ENCODE measurements at regions not wholly inside any gene's neighbourhood (a gene's known extent, or its start where the extent isn't known, plus 50 kb on each side); places are given as distances from the start of the nearest gene placed in this dataset.

GRCh38 chr20:19013907-19014306 is 198.5 kb upstream of the SLC24A3 start:
- Histone ChIP-seq H3K9ac (no peak overlapping the region), H3F3A (replicated peaks; ENCODE audit: insufficient read depth) (no peaks in the 10 kb centered on the region), H3K36me3 (replicated peaks in 1 of 2; ENCODE audit: control insufficient read depth in 1 of 2, insufficient read depth in 2 of 2, low read length in 1 of 2) (no peaks in the 10 kb centered on the region), H3K27me3 (ENCODE audit: insufficient read depth) (no peaks in the 10 kb centered on the region; the same call in 1 of the 2 replicates), H3K4me3 (ENCODE audit: low read depth in 2 of 2, low read length in 1 of 2) (no peak overlapping the region), H2AFZ (ENCODE audit: low read depth) (no peak overlapping the region), H3K27ac (ENCODE audit: low read depth in 2 of 2, low read length in 1 of 2) (no peak overlapping the region), H3K9me2 (no peaks in the 10 kb centered on the region), H3K79me2 (ENCODE audit: insufficient read depth) (no peaks in the 10 kb centered on the region), H3K9me3 (no peaks in the 10 kb centered on the region), H3K4me2 (no peak overlapping the region), H4K20me1 (ENCODE audit: insufficient read depth) (no peaks in the 10 kb centered on the region), H3K4me1 (ENCODE audit: control insufficient read depth in 1 of 2, insufficient read depth in 2 of 2, low read depth in 1 of 2, low read length in 1 of 2) (no peaks in the 10 kb centered on the region)
- 3% methylated on average over 2 of the region's 2 CpGs for WGBS (ENCODE audit: low lambda C conversion rate)
- no peak for DNase-seq
- ChIA-PET POLR2A (no interaction called here), CTCF (no interaction called here)
- TF ChIP-seq JUND (IDR thresholded peaks at IDR 0.05): no peak
- TF ChIP-seq CHD2 (IDR thresholded peaks at IDR 0.05; ENCODE audit: low read length, partially characterized antibody): no peak
- no peak for TF ChIP-seq YY1 (IDR thresholded peaks at IDR 0.05; ENCODE audit: low read depth)
- TF ChIP-seq, protein P1, sequence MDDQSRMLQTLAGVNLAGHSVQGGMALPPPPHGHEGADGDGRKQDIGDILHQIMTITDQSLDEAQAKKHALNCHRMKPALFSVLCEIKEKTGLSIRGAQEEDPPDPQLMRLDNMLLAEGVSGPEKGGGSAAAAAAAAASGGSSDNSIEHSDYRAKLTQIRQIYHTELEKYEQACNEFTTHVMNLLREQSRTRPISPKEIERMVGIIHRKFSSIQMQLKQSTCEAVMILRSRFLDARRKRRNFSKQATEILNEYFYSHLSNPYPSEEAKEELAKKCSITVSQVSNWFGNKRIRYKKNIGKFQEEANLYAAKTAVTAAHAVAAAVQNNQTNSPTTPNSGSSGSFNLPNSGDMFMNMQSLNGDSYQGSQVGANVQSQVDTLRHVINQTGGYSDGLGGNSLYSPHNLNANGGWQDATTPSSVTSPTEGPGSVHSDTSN (IDR thresholded peaks at IDR 0.05): no peak
- TF ChIP-seq RCOR1 (IDR thresholded peaks at IDR 0.05; ENCODE audit: low read length): no peak
- TF ChIP-seq GATA2 (CRISPR knock-in tag; IDR thresholded peaks at IDR 0.05): no peak
- no peak for TF ChIP-seq RAD21 (IDR thresholded peaks at IDR 0.05; ENCODE audit: low read length)
- TF ChIP-seq RXRA (IDR thresholded peaks at IDR 0.05; ENCODE audit: borderline replicate concordance, low read depth): no peak
- no peak for TF ChIP-seq SMC3 (IDR thresholded peaks at IDR 0.05; ENCODE audit: low read depth, low read length)
- TF ChIP-seq MEF2A (IDR thresholded peaks at IDR 0.05; ENCODE audit: borderline replicate concordance, low read depth): no peak
- TF ChIP-seq EP300 (IDR thresholded peaks at IDR 0.05; ENCODE audit: borderline replicate concordance in 1 of 2, low read depth in 1 of 2, low read length in 1 of 2): no peak
- no peak for TF ChIP-seq FOXM1 (IDR thresholded peaks at IDR 0.05; ENCODE audit: low read depth)
- no peak for TF ChIP-seq POLR2AphosphoS5 (IDR thresholded peaks at IDR 0.05; ENCODE audit: low read depth, low read length)
- TF ChIP-seq GABPA (IDR thresholded peaks at IDR 0.05; ENCODE audit: low read depth): no peak
- TF ChIP-seq NFIC (IDR thresholded peaks at IDR 0.05; ENCODE audit: borderline replicate concordance): no peak
- no peak for TF ChIP-seq IRF3 (IDR thresholded peaks at IDR 0.05; ENCODE audit: low read depth, low read length)
- no peak for TF ChIP-seq NRF1 (IDR thresholded peaks at IDR 0.05; ENCODE audit: low read depth, low read length)

DNA sequence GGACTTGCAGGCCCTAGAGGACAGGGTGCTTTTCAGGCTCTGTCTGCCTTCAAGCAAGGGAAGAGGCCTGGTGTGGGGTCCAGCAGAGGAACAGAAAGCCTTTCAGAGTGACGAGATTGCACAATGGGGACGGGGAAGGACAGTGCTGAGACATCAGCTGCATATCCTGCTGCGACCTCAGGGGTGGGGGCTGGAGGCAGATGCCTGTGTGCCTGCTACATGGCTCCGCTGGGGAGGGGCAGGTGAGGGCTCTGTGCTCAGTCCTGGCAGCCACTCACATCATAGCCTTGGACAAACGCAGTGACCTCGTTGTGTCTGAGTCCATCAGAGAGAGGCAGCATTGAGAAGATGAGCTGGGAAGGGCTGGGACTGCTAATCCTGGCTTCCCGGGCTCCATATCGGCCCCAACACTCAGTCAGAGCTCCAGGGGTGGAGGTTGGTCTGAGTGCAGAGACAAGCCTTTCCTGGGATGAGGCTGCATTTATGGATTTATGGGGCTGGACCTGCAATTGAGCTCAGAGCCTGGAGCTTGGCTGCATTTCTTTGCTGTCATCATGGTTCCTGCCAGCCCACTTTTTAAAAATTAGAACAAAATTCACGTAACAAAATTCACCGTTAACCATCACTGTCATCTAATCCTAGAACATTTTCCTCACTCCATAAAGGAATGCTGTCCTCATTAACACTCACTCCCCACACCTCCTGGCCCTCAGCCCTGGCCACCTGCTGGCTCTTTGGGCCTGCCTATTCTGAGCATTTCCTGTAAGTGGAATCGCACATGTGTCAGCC is 196.9 kb upstream of the SLC24A3 start:
- WGBS (ENCODE audit: low lambda C conversion rate): 15% methylated on average over 9 of the region's 11 CpGs
- no peaks in the 10 kb centered on the region for H3F3A ChIP-seq (replicated peaks; ENCODE audit: insufficient read depth)
- H3K4me1 ChIP-seq (ENCODE audit: control insufficient read depth in 1 of 2, insufficient read depth in 2 of 2, low read depth in 1 of 2, low read length in 1 of 2): no peaks in the 10 kb centered on the region
- POLR2A ChIA-PET: no interaction called here
- H3K9me2 ChIP-seq: no peaks in the 10 kb centered on the region
- no peaks in the 10 kb centered on the region for H3K36me3 ChIP-seq (replicated peaks in 1 of 2; ENCODE audit: control insufficient read depth in 1 of 2, insufficient read depth in 2 of 2, low read length in 1 of 2)
- CTCF ChIA-PET: no interaction called here
- no peaks in the 10 kb centered on the region for H3K79me2 ChIP-seq (ENCODE audit: insufficient read depth)
- no peaks in the 10 kb centered on the region for H3K9me3 ChIP-seq
- no peak for DNase-seq
- no peak overlapping the region for H3K9ac ChIP-seq
- H3K27me3 ChIP-seq (ENCODE audit: insufficient read depth): no peaks in the 10 kb centered on the region
- H3K4me2 ChIP-seq: no peak overlapping the region
- no peaks in the 10 kb centered on the region for H4K20me1 ChIP-seq (ENCODE audit: insufficient read depth)
- no peak overlapping the region for H2AFZ ChIP-seq (ENCODE audit: low read depth)
- TF ChIP-seq YY1 (IDR thresholded peaks at IDR 0.05; ENCODE audit: low read depth) (no peak), FOXJ3 (CRISPR knock-in tag; IDR thresholded peaks at IDR 0.05) (no peak), RXRA (IDR thresholded peaks at IDR 0.05; ENCODE audit: borderline replicate concordance, low read depth) (no peak), NRF1 (IDR thresholded peaks at IDR 0.05; ENCODE audit: low read depth, low read length) (no peak)
- H3K4me3 ChIP-seq (ENCODE audit: low read depth in 2 of 2, low read length in 1 of 2): no peak overlapping the region
- H3K27ac ChIP-seq (ENCODE audit: low read depth in 2 of 2, low read length in 1 of 2): no peak overlapping the region
